Stimulated activated CD8-positive, alpha-beta memory T cell treated with anti-CD3 and anti-CD28 coated beads, Interleukin-15, amount 100 ng/mL, for 48 hours (primary cell): ENCODE measurements at regions not wholly inside any gene's neighbourhood (a gene's known extent, or its start where the extent isn't known, plus 50 kb on each side); places are given as distances from the start of the nearest gene placed in this dataset.
"Not testable (repeated sequence)": the region's sequence is repeated elsewhere in the genome, so short reads cannot be mapped to it uniquely, and the experiment has no call there.

ENCODE experiments used
- DNase-seq, 2 donors: peaks; one replicate each; pipeline ENCODE4 v3.0.0-alpha.2; 2020; ENCODE audit warnings: low read depth in 2 of 2

- DNase-seq, result no peak
Measured at GRCh38 chr6:164398647-164399046, 910.8 kb downstream of the C6orf118 start.

- DNase-seq, result no peak
Measured at GRCh38 chr6:164396071-164397047, 913.0 kb downstream of the C6orf118 start.

GRCh38 chr6:164379795-164380194 lies 929.6 kb downstream of the C6orf118 start:
- DNase-seq, result no peak

GRCh38 chr6:164378330-164378729 lies 931.1 kb downstream of the C6orf118 start:
- no peak for DNase-seq

- no peak for DNase-seq
Measured at GRCh38 chr6:164377348-164377918, 932.0 kb downstream of the C6orf118 start.

GRCh38 chr6:164370773-164371172 lies 938.6 kb downstream of the C6orf118 start:
- DNase-seq, result no peak

GRCh38 chr6:164359441-164359840 lies 944.9 kb downstream of the QKI start:
- DNase-seq, result no peak

GRCh38 chr6:164359036-164359435 lies 944.5 kb downstream of the QKI start:
- DNase-seq, result no peak

GRCh38 chr6:164356814-164357213 lies 942.3 kb downstream of the QKI start:
- DNase-seq, result no peak

- DNase-seq, result no peak
Measured at GRCh38 chr6:164347455-164347854, 932.9 kb downstream of the QKI start.

GRCh38 chr6:164346631-164347030 lies 932.1 kb downstream of the QKI start:
- no peak for DNase-seq

- no peak for DNase-seq
Measured at GRCh38 chr6:164345806-164346496, 931.4 kb downstream of the QKI start.

- DNase-seq, result no peak
Measured at GRCh38 chr6:164345327-164345726, 930.8 kb downstream of the QKI start.

- no peak for DNase-seq
Measured at GRCh38 chr6:164344801-164345291, 930.3 kb downstream of the QKI start.

GRCh38 chr6:164339442-164339841 lies 924.9 kb downstream of the QKI start:
- not testable (repeated sequence) for DNase-seq

GRCh38 chr6:164337925-164338397 lies 923.4 kb downstream of the QKI start:
- no peak for DNase-seq

- DNase-seq, result no peak
Measured at GRCh38 chr6:164337024-164337924, 922.8 kb downstream of the QKI start.

GRCh38 chr6:164336455-164336854 lies 921.9 kb downstream of the QKI start:
- no peak for DNase-seq

- DNase-seq, result no peak
Measured at GRCh38 chr6:164331026-164331425, 916.5 kb downstream of the QKI start.

GRCh38 chr6:164325168-164325567 lies 910.6 kb downstream of the QKI start:
- no peak for DNase-seq

GRCh38 chr6:164322533-164322932 lies 908.0 kb downstream of the QKI start:
- DNase-seq, result no peak
